Fibroblast of villous mesenchyme (primary cell): ENCODE measurements at regions not wholly inside any gene's neighbourhood (a gene's known extent, or its start where the extent isn't known, plus 50 kb on each side); places are given as distances from the start of the nearest gene placed in this dataset.
"Not testable (repeated sequence)": the region's sequence is repeated elsewhere in the genome, so short reads cannot be mapped to it uniquely, and the experiment has no call there.

Experiments
- DNase-seq: peaks from one replicate; pipeline ENCODE4 v3.0.0-alpha.2; 2010; ENCODE audit warnings: low read depth
- H3K4me3 ChIP-seq: 2 replicates; pipeline ENCODE4 v1.5.1; 2011; ENCODE audit warnings: low read depth, mild to moderate bottlenecking, low read length
- TF ChIP-seq, protein P1 (sequence below): IDR thresholded peaks from 2 replicates; pipeline ENCODE4 v1.5.1; 2012; ENCODE audit warnings: low read depth, mild to moderate bottlenecking, low read length; ENCODE audit not compliant: insufficient read depth

DNA sequence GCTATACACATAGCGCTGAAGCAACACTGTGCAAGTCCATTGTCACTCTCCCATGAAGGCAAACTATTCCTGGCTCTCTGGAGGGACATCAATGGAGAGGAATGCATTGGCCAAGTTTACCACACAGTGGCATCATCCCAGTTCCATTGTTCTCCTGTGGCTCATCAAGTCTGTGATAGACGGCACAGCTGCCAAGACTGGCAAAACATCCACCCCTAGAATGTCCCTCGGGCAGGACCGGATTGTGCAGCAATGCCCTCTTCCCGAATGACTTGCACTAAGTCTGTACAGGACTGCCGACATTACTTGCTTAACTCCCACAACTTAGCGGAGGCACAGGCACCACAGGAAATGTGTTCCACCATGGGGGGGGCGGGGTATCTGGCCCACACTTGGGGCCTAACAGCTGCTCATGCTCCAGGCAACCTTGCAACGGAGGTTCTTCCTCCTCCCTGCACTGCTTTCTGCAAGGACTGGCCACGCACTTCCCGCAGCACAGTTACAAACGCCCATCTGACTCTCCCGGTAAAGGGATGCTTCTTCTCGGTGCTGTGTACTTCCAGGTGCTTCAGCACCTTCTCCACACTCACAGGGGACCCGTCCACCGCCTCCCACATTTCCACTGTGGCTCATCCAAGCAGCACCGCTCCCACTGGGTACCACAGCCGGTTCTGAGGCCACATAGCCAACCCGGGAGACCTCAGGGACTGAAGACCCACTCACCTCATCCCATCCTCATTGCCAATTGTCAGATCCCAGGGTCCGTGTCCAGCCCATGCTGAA lies 1309.6 kb upstream of the RAG2 start:
- no peak for DNase-seq
- TF ChIP-seq, protein P1, sequence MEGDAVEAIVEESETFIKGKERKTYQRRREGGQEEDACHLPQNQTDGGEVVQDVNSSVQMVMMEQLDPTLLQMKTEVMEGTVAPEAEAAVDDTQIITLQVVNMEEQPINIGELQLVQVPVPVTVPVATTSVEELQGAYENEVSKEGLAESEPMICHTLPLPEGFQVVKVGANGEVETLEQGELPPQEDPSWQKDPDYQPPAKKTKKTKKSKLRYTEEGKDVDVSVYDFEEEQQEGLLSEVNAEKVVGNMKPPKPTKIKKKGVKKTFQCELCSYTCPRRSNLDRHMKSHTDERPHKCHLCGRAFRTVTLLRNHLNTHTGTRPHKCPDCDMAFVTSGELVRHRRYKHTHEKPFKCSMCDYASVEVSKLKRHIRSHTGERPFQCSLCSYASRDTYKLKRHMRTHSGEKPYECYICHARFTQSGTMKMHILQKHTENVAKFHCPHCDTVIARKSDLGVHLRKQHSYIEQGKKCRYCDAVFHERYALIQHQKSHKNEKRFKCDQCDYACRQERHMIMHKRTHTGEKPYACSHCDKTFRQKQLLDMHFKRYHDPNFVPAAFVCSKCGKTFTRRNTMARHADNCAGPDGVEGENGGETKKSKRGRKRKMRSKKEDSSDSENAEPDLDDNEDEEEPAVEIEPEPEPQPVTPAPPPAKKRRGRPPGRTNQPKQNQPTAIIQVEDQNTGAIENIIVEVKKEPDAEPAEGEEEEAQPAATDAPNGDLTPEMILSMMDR = no peak
- H3K4me3 ChIP-seq = no peak overlapping the region

DNA sequence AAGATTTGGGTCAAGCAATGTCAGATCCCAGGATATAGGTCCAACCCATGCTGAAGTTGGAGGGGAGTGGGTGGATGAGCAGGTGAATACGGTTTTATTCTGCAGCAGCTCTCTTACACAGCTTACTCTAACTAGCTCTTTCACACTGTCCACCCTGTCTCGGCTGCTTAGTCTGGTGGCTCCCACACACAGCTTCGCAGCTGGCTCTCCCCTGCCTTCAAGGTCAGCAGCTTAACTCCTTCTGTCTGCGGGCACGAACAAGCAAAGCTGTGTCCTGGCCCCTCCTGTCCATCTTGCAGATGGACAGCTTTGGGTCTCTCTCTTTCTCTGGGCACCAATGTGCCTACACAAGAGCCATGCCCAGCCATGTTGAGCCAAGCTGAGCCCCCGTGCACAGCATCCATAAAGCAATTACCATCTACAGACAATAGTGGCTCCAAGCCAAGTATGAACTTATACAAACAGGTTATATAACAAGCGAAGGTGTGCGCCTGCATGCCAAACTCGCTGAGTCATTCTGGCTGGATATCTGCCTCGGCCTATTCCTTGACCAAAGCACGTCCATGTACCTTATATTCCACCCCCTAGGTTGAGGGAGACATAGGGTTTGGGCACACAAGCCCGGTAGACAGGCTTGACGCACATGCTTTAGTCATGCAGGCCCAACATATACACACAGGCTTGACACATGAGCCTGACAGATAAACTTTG lies 1307.8 kb upstream of the RAG2 start:
- TF ChIP-seq, protein P1 = no peak
- H3K4me3 ChIP-seq = no peak overlapping the region
- no peak for DNase-seq

DNA sequence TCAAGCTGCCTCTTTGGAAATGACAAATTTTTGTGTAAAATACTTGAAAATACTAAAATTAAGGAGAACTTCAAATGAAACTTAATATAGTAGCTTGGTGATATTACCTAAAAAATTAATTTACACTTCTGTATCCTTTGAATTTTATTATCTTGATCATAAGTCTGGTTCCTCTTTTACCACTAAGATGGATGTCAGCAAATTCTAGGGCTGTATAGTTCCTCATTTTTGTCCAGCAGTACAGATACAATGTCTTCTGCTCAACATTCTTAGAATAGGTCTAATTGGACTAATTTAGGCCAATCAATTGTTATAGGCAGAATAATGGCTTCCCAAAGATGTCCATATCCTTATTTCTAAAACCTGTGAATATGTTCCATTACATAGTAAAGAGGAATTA lies 1298.0 kb upstream of the RAG2 start:
- H3K4me3 ChIP-seq = no peak overlapping the region
- DNase-seq = no peak
- TF ChIP-seq, protein P1 = no peak

DNA sequence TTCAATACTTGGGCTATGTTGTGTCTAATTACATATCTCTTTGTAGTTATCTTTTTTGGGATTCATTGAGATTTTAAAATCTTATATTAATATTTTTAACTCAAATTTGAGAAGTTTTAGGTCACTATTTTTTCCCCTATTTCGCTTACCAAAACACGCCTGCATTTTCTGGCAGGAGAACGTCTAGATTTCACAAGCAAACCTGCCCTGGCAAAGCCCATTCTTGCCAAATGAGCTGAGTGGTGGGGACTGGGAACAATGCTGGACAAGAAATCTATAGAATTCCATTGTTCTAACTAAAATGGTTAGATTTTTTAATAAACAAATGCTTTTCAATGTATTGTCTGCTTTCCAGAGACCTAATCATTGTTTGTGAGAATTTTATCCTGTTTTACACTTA lies 1283.7 kb upstream of the RAG2 start:
- no peak for DNase-seq
- TF ChIP-seq, protein P1 = no peak
- H3K4me3 ChIP-seq = no peak overlapping the region

DNA sequence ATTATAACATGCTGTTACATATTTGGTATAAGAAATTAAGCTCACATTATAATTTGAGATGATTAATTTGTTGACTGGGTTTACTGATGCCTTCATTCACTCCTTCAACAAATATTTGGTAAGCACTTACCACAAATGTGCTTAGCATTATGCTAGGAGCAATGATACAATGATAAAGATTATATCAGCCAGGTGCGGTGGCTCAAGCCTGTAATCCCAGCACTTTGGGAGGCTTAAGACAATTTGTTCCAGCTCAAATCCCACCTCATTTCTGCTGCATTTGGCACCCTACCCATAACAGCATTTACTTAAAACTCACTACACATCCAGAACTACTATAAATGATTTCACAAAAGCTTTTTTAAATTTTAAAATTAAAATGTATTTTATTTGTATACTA lies 1263.6 kb upstream of the RAG2 start:
- TF ChIP-seq, protein P1 = no peak
- no peak for DNase-seq
- H3K4me3 ChIP-seq = no peak overlapping the region

DNA sequence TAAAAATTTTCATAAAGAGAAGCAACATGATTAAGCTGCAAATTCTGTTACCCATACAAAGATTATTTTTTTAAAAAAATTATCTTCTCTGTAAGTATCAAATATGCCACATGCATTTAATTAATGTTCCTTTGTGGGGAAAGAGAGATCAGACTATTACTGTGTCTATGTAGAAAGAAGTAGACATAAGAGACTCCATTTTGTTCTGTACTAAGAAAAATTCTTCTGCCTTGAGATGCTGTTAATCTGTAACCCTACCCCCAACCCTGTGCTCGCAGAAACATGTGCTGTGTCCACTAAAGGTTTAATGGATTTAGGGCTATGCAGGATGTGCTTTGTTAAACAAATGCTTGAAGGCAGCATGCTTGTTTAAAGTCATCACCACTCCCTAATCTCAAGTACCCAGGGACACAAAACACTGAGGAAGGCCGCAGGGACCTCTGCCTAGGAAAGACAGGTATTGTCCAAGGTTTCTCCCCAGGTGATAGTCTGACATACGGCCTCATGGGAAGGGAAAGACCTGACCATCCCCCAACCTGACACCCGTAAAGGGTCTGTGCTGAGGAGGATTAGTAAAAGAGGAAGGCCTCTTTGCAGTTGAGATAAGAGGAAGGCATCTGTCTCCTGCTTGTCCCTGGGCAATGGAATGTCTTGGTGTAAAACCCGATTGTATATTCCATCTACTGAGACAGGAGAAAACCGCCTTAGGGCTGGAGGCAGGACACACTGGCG lies 1260.9 kb upstream of the RAG2 start:
- not testable (repeated sequence) for DNase-seq, H3K4me3 ChIP-seq

DNA sequence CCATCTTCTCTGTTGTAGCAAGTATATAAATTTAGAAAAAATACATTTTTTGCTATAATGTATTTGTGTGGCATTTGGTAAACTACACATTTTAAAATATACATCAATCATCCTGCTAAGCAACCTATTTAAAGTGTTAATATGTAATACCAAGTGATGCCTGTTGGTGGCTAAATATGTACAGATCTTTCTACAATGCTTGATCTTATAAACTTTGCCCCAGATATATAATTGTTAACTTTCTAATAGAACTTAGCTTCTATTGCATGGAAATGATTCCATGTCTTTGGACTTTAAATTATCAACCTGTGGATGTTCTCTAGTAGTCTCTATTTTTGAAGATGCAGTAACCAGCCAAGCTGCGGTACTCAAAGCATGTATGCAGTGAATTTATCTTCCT lies 1260.4 kb upstream of the RAG2 start:
- no peak for DNase-seq
- no peak overlapping the region for H3K4me3 ChIP-seq
- TF ChIP-seq, protein P1 = no peak
